Pancreas (tissue), 10 donors: ENCODE measurements at regions not wholly inside any gene's neighbourhood (a gene's known extent, or its start where the extent isn't known, plus 50 kb on each side); places are given as distances from the start of the nearest gene placed in this dataset.
A peak's percentile ranks its signal among the peaks of the same experiment; 100 is the strongest.

Experiments
- ATAC-seq, 4 donors: fragments of 200-7000 bp; cut with Tn5 transposase; one replicate each; pipeline versions ENCODE4 v1.8.0 to v1.9.1; 2020; ENCODE audit warnings: mild to moderate bottlenecking in 4 of 4, moderate library complexity in 4 of 4
- DNase-seq, 6 donors: peaks; one replicate each; pipeline ENCODE4 v3.0.0-alpha.2; 2020
- FAIRE-seq: peaks from 2 replicates; lab custom pipeline; 2012; peaks lifted over from hg19 to GRCh38; lab: Jason Lieb, UNC
- H3K27ac ChIP-seq, 4 donors: fragments of 200-600 bp; sonication (generic); 1 replicate in 3 of 4; 2 replicates in 1 of 4; pipeline versions ENCODE4 v1.5.0 to v1.8.0; 2020
- H3K27me3 ChIP-seq, 4 donors: fragments of 200-600 bp; one replicate each; pipeline ENCODE4 v1.8.0; 2021
- H3K36me3 ChIP-seq, 3 donors: fragments of 200-600 bp; sonication (generic) in 1 of 3; one replicate each; pipeline versions ENCODE4 v1.5.0 to v1.8.0; 2020 to 2021
- H3K4me1 ChIP-seq, 3 donors: fragments of 200-600 bp; one replicate each; pipeline ENCODE4 v1.8.0; 2021
- H3K4me3 ChIP-seq, 4 donors: fragments of 200-600 bp; sonication (generic) in 2 of 4; one replicate each; pipeline versions ENCODE4 v1.5.0 to v1.8.0; 2020 to 2021
- H3K9me3 ChIP-seq, 4 donors: fragments of 200-600 bp; one replicate each; pipeline ENCODE4 v1.8.0; 2021
- WGBS, 2 donors: extraction: QIAGEN DNeasy Blood & Tissue Kit; methylation state at CpG; one replicate each; pipeline ENCODE4 v1.1.7; 2013; 5-methylcytosine and 5-hydroxymethylcytosine counted together
- intact Hi-C, 3 donors: fragments of 100-400 bp; cut with DNase I; formaldehyde crosslinking; loops; one replicate each; pipeline versions ENCODE4 v1.11.1 to v1.14.2; 2022
- TF ChIP-seq, protein P1 (sequence below), 4 donors: fragments of 200-600 bp; sonication (generic) in 3 of 4; IDR thresholded peaks; one replicate each; pipeline versions ENCODE4 v1.5.0 to v1.8.0; 2021; ENCODE audit warnings: antibody characterized with exemption in 4 of 4
- donor health status: healthy with polysubstance abuse.
- donor health status: DM: no; HTN: no; CAD: no; lungs with moderate emphysema.
- donor health status: DM: no; HTN: no; CAD: no.
- donor health status: control.
- donor health status: control.
- donor health status: Bipolar disorder and iron deficiency.
- donor health status: DM: yes; HTN: yes; CAD: no.
- donor health status: DM: no; HTN: no; CAD: no.
- donor health status: DM: no; HTN: no; CAD: no.
- donor health status: DM: yes; HTN: yes; CAD: no.

DNA sequence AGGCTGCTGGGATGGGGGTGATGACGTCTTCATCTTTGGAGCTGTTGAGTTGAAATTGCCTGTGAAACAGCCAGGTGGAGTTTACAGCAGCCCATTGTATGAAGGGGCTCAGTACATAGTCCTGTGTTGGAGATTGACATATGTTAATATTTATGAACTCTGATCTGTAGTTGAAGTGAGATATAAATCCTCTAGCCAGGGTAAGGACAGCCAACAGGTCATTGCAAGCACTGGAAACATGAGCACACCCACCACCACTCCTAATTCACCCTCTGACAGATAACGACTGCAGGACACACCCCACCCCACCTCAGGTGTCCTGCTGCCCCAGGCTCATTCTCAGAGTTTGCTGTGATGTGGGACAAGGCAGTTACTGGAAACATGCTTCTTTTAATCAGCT lies 112.4 kb upstream of the TRIB2 start:
- no peaks in the 10 kb centered on the region for H3K9me3 ChIP-seq
- TF ChIP-seq, protein P1, sequence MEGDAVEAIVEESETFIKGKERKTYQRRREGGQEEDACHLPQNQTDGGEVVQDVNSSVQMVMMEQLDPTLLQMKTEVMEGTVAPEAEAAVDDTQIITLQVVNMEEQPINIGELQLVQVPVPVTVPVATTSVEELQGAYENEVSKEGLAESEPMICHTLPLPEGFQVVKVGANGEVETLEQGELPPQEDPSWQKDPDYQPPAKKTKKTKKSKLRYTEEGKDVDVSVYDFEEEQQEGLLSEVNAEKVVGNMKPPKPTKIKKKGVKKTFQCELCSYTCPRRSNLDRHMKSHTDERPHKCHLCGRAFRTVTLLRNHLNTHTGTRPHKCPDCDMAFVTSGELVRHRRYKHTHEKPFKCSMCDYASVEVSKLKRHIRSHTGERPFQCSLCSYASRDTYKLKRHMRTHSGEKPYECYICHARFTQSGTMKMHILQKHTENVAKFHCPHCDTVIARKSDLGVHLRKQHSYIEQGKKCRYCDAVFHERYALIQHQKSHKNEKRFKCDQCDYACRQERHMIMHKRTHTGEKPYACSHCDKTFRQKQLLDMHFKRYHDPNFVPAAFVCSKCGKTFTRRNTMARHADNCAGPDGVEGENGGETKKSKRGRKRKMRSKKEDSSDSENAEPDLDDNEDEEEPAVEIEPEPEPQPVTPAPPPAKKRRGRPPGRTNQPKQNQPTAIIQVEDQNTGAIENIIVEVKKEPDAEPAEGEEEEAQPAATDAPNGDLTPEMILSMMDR (IDR thresholded peaks at IDR 0.05) = no peak
- no peak for DNase-seq
- peak in 2 of 4 donors; percentile 56 to 71 for ATAC-seq
- no peaks in the 10 kb centered on the region for H3K36me3 ChIP-seq
- peaks cover 0 to 14% (median 0%) of the 10 kb centered on the region in 3 donors for H3K4me1 ChIP-seq
- FAIRE-seq = no peak
- no peak overlapping the region for H3K4me3 ChIP-seq
- no peak overlapping the region for H3K27ac ChIP-seq
- intact Hi-C loops = no loop called here
- WGBS, 2 donors = 20 to 22% methylated on average over 2 of the region's 2 CpGs
- H3K27me3 ChIP-seq = no peaks in the 10 kb centered on the region

GRCh38 chr2:12605366-12605765 lies 111.4 kb upstream of the TRIB2 start:
- peak in 2 of 4 donors; percentile 52 to 53 for ATAC-seq
- Histone ChIP-seq H3K4me1 (peaks cover 0 to 14% (median 0%) of the 10 kb centered on the region in 3 donors), H3K27ac (no peak overlapping the region), H3K4me3 (no peak overlapping the region), H3K27me3 (no peaks in the 10 kb centered on the region), H3K36me3 (no peaks in the 10 kb centered on the region), H3K9me3 (no peaks in the 10 kb centered on the region)
- intact Hi-C loops = no loop called here
- WGBS, 2 donors = 34 to 36% methylated on average over 1 of the region's 1 CpG
- TF ChIP-seq, protein P1 (IDR thresholded peaks at IDR 0.05) = no peak
- no peak for FAIRE-seq
- peak in 2 of 6 donors; percentile 15 to 55 for DNase-seq

DNA sequence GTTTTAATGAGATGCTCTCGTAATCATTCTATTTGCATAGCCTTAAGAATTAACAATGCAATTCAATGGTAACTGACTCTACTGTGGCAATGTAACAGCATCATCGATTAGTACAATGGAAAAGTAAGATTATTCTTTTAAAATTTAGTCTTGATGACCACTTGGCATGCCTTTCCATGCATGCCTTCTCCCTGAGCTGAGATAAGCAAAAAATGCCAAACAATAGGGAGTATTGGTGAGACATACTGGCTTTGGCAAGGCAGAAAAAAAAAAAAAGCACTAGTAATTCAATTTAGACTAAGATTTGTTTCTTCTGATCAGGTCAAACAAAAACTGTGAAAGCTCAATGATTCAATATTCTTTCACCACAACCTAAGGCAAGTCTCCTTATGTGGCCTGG lies 110.8 kb upstream of the TRIB2 start:
- 44 to 56% methylated on average over 2 of the region's 2 CpGs for WGBS, 2 donors
- H3K4me3 ChIP-seq = no peak overlapping the region

GRCh38 chr2:12606472-12607000 lies 110.2 kb upstream of the TRIB2 start:
- H3K4me1 ChIP-seq = peaks cover 0 to 14% (median 0%) of the 10 kb centered on the region in 3 donors
- WGBS, 2 donors = 64 to 70% methylated on average over 5 of the region's 5 CpGs
- no peak overlapping the region for H3K27ac ChIP-seq
- H3K36me3 ChIP-seq = no peaks in the 10 kb centered on the region
- FAIRE-seq = no peak
- H3K9me3 ChIP-seq = no peaks in the 10 kb centered on the region
- H3K27me3 ChIP-seq = no peaks in the 10 kb centered on the region
- DNase-seq = no peak
- TF ChIP-seq, protein P1 (IDR thresholded peaks at IDR 0.05) = no peak
- H3K4me3 ChIP-seq = no peak overlapping the region
- intact Hi-C loops = no loop called here
- ATAC-seq = peak in 2 of 4 donors; percentile 35 to 52

More for the DNA sequence above, 110.8 kb upstream of the TRIB2 start:
- H3K4me1 ChIP-seq = peaks cover 0 to 14% (median 0%) of the 10 kb centered on the region in 3 donors
- intact Hi-C loops = no loop called here
- ATAC-seq = peak in 1 of 4 donors; percentile 31
- H3K9me3 ChIP-seq = no peaks in the 10 kb centered on the region
- H3K27me3 ChIP-seq = no peaks in the 10 kb centered on the region
- no peak for DNase-seq
- FAIRE-seq = no peak
- TF ChIP-seq, protein P1 (IDR thresholded peaks at IDR 0.05) = no peak
- H3K27ac ChIP-seq = no peak overlapping the region
- no peaks in the 10 kb centered on the region for H3K36me3 ChIP-seq

DNA sequence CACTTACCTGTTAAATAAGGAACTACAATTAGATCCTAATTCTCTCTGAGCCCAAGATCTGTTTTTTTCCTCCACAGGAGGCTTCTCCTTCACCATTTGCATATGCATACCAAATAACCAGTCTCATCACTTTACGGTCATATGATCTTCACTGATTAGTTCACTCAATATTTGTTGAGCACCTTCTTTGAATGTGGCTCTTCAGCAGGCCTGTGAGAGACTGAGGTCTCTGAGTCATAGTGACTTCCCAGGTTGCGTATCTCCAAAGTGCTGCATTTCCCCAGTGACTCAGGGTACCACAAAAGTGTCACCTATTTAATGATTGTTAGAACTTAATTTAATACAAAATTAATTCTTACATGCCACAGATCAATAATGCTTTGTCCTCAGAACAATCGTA lies 108.8 kb upstream of the TRIB2 start:
- Histone ChIP-seq H3K4me3 (no peak overlapping the region), H3K36me3 (no peaks in the 10 kb centered on the region), H3K4me1 (peaks cover 0 to 14% (median 0%) of the 10 kb centered on the region in 3 donors), H3K27me3 (no peaks in the 10 kb centered on the region), H3K27ac (no peak overlapping the region), H3K9me3 (no peaks in the 10 kb centered on the region)
- WGBS, 2 donors = 84 to 92% methylated on average over 3 of the region's 3 CpGs
- FAIRE-seq (no peak), DNase-seq (no peak), ATAC-seq (no peak)
- TF ChIP-seq, protein P1 (IDR thresholded peaks at IDR 0.05) = no peak
- intact Hi-C loops = no loop called here
